K562 (cell line): ENCODE measurements at regions not wholly inside any gene's neighbourhood (a gene's known extent, or its start where the extent isn't known, plus 50 kb on each side); places are given as distances from the start of the nearest gene placed in this dataset.

Source experiments
- ADNP ChIP-seq: fragments of 200-800 bp; sonication (Bioruptor generic); IDR thresholded peaks from 2 replicates; pipeline ENCODE4 v1.6.1; 2016; ENCODE audit warnings: missing genetic modification characterization, missing compliant biosample characterization
- CREB5 ChIP-seq: fragments of 250-450 bp; sonication (Bioruptor Pico); IDR thresholded peaks from 2 replicates; pipeline ENCODE4 v1.5.0; 2020; ENCODE audit warnings: mild to moderate bottlenecking
- CTBP1 ChIP-seq: fragments of 450-650 bp; IDR thresholded peaks from 2 replicates; pipeline ENCODE4 v1.6.1; 2016; ENCODE audit warnings: borderline replicate concordance
- PCBP2 ChIP-seq: fragments of 200-400 bp; formaldehyde crosslinking; IDR thresholded peaks from 2 replicates; pipeline ENCODE4 v1.6.1; 2018; ENCODE audit warnings: low read length, low read depth, mild to moderate bottlenecking, moderate library complexity; ENCODE audit not compliant: poor library complexity, severe bottlenecking
- PHTF2 ChIP-seq: fragments of 250-450 bp; sonication (Bioruptor Pico); IDR thresholded peaks from 2 replicates; pipeline ENCODE4 v1.5.0; 2021; ENCODE audit warnings: mild to moderate bottlenecking
- RAD21 ChIP-seq, 2 experiments: fragments of 250-450 bp in 1 of 2; fragments of 450-650 bp in 1 of 2; sonication (Bioruptor Pico) in 1 of 2; formaldehyde crosslinking in 1 of 2; IDR thresholded peaks in 1 of 2; conservative IDR thresholded peaks in 1 of 2; 2 replicates each; pipeline versions ENCODE4 v1.4.0 to v1.8.0; 2020 to 2022; ENCODE audit warnings: mild to moderate bottlenecking in 2 of 2, moderate library complexity in 1 of 2
- SIRT6 ChIP-seq: IDR thresholded peaks from one replicate; pipeline ENCODE4 v1.6.1; 2012; ENCODE audit warnings: low read depth, mild to moderate bottlenecking, control low read depth, inconsistent platforms, low read length, moderate library complexity
- TGIF2 ChIP-seq: sonication (generic); formaldehyde crosslinking; IDR thresholded peaks from 2 replicates; pipeline ENCODE4 v1.8.1; 2022; ENCODE audit warnings: mild to moderate bottlenecking, missing genetic modification reagents, moderate library complexity
- ZNF318 ChIP-seq, 2 experiments: fragments of 450-650 bp; IDR thresholded peaks; 2 replicates each; pipeline ENCODE4 v1.6.1; 2016; ENCODE audit warnings: mild to moderate bottlenecking in 2 of 2, borderline replicate concordance in 1 of 2, low read depth in 1 of 2, moderate library complexity in 1 of 2
- ZNF609 ChIP-seq: sonication (generic); formaldehyde crosslinking; IDR thresholded peaks from 2 replicates; pipeline ENCODE4 v1.8.1; 2023; ENCODE audit warnings: missing genetic modification reagents, mild to moderate bottlenecking, borderline replicate concordance
- ZNF717 ChIP-seq: fragments of 250-450 bp; sonication (Bioruptor Pico); IDR thresholded peaks from 2 replicates; pipeline ENCODE4 v1.5.0; 2021
- ZNF830 ChIP-seq: fragments of 250-450 bp; sonication (Bioruptor Pico); IDR thresholded peaks from 2 replicates; pipeline ENCODE4 v1.5.0; 2021; ENCODE audit warnings: mild to moderate bottlenecking

GRCh38 chr20:4592316-4593148, 93.7 kb upstream of the PRNP start (continued):
- TF ChIP-seq CREB5 (CRISPR knock-in tag) (no peak), RAD21 (CRISPR knock-in tag; conservative IDR thresholded peaks at IDR 0.05 in 1 of 2, IDR thresholded peaks at IDR 0.05 in 1 of 2) (peak; percentile 90), TGIF2 (no peak), ZNF318 (IDR thresholded peaks at IDR 0.05; ENCODE audit: borderline replicate concordance in 1 of 2, low read depth in 1 of 2) (no peak), ZNF609 (no peak), PCBP2 (no peak), SIRT6 (no peak), CTBP1 (no peak), ZNF830 (CRISPR knock-in tag) (no peak), ADNP (no peak), ZNF717 (CRISPR knock-in tag) (no peak), PHTF2 (no peak)
